Left kidney (tissue), 1 donor: ENCODE measurements at regions not wholly inside any gene's neighbourhood (a gene's known extent, or its start where the extent isn't known, plus 50 kb on each side); places are given as distances from the start of the nearest gene placed in this dataset.

Experiments used
- DNase-seq: peaks from one replicate; pipeline ENCODE4 v3.0.0-alpha.2; 2013

- DNase-seq = no peak
These were observed 323.6 kb downstream of the NFIB start for GRCh38 chr9:13990331-13990730.

GRCh38 chr9:13988944-13989343 is 325.0 kb downstream of the NFIB start:
- no peak for DNase-seq

DNA sequence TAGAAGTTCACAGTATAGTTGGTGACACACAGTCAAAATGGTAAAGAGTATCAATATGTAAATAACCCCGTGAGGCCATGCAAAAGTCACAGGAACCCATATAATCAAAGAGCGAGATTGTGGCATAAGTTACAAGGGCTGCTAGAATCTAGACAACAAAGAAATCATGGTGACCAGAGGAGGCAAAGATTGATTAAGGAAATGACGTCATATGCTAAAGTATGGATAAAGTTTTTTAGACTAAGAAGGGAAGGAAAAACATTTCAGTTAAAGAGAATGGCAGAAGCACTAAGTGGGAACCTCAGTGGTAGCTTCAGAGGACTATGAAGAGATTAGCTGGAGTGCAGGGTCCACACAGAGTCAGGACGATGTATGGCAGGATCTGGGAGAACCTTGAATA is 330.3 kb downstream of the NFIB start:
- no peak for DNase-seq

GRCh38 chr9:13979941-13980318 is 334.0 kb downstream of the NFIB start:
- no peak for DNase-seq

GRCh38 chr9:13975611-13976290 is 338.2 kb downstream of the NFIB start:
- no peak for DNase-seq

DNA sequence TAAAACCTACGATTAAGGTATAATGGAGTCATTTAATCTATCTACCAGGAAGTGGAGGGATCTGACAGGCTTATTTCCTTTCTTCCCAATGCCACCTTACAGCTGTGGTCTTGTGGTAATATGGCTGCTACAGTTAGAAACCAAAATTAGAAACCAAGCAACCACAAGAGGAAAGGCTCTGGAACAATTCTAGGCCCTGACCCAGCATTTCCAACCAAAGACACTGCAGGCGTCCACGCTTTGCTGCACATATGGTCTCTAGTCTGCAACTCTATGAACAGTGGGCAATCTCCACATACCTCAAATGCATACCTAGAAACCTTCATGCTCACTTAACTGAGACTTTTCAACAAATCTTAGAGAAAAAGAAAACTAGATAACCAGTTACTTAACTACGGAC is 339.1 kb downstream of the NFIB start:
- DNase-seq = no peak

GRCh38 chr9:13971966-13972655 is 341.8 kb downstream of the NFIB start:
- peak; percentile 67 for DNase-seq

DNA sequence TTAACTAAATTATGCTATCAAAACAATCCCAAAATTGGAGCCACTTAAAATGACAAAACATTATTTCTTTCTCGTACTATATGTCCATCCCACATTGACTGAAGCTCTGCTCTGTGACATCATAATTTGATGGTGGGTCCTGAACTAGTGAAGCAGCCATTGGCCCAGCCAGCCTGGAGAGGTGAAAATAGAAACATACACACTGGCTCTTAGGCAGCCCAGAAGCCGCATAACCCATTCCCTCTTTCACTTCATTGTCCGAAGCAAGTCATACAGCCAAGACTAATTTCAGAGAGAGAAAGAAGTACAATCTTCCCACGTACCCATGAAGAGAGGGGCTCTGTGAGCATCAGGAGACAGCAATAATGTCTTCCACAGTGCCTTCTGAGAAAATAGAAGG is 342.5 kb downstream of the NFIB start:
- no peak for DNase-seq

DNA sequence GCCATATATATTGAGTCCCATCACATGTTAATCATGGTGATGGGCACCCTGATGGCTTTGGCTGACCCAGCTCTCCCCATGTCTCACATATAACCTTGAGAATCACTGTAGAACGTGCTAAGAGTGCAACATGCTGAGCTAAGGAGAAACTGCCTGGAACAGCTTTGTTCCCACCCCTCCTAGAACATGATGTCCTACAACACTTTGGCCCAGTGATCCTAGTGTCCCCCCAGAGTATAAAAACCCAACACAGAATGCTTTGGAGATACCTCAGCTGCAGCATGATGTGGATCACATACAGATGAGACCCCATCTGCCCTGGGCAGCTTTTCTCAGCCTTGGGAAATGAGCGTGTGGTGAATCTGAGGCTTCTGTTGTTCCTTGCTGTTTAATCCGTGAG is 343.5 kb downstream of the NFIB start:
- DNase-seq = no peak

DNA sequence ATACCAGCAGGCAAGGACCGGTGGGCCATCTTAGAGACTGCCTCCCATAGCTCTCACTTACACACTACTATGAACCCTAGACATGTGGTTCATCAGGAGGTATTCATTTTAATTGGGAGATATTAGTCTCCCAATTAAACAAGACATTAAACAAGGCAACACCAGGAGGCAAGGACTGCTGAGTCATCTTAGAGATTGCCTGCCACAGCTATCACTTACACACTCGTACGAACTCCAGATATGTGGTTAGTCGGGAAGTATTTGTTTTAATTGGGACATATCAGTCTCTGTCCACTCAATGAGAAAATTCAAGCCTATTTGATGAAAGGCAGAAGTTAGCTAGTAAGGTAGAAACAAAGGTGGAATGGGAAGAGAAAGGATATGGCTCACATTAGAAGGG is 343.9 kb downstream of the NFIB start:
- DNase-seq = no peak

DNA sequence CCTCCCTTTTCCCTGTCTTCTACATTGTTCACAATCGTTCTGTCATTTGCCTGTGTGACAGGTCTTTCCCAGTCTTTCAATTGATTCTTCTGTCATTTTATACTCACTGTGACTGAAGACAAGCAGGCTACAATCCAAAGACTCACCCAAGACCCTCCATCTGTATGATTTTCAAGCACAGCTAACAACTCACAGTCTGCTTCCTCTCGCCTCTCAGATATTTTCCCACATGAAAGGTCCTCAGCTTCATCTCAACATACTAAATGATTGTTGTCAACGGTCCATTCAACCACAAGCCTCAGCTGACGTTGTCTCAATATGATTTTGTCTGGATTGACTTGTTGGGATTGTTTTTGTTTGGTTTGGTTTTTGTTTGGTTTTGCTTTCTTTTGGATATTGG is 346.5 kb downstream of the NFIB start:
- DNase-seq = no peak

DNA sequence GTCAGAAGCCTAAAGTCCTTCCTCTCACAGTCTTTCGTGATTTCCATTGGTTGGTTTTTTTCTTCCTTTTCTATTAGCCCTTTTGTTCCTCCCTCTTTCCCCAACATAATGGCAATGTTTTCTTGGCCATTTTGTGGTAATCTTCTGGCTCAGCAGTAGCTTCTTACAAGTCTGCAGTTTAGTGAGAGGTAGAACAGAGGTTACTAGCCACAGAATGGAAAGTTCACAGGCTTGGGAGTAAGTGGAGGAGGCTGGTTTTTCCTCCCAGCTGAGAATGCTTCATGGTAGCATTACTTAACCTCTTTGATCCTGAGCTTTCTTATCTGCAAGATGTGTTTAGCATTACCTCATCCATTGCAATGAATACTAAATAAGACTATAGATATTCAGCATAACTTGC is 346.9 kb downstream of the NFIB start:
- DNase-seq = no peak

GRCh38 chr9:13963005-13963653 is 350.8 kb downstream of the NFIB start:
- DNase-seq = no peak

DNA sequence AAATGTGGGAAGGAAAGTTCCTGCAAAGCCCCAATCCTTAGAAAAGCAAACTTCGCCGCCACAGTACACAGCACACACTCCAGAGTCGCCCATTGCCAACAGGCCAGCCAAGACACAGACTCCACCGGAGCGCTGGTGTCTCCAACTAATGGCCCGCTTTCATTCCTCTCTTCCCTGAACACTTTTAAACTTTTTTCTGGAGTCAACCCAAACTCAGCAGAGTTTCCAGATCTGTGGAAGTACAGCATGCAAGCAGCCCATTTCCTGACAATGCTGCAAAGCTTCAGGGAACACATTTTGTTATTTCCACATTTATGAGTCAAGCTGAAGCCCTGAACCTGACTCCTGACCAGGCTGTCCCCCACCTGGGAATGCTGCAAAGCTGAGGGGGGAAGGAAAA is 351.9 kb downstream of the NFIB start:
- DNase-seq = no peak

DNA sequence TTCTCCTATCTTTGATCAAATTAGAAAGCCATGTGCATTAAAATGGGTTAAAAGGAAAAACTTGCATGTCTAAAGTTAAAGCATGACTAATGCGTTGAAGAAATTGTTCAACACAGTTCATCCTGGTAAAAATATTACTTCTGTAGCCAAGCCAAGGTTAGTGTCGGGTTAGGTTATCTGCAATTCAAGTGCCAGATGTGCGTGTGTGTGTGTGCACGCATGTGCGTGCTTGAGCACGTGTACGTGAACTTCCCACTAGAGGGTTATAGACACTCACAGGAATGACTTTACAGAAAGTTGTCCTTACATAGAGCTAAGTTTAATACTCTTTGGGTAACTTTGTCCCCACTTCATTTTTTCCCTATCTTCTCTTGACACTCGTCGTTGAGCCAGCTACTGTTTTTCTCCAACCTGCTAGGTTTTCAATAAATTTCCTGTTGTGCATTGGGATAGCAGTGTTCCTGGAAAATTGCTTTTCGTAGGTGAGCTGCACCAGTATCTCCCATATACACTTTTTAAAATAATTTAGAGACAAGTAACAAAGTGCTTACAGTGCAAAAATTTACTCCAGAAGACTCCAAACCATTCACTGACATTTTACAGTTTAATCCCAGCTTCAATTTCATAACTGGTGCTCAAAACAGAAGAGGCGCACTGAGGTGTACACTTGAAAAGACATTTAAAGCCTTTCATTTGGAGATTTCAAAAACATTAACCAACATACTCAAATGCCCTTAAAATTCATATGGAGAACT is 353.8 kb downstream of the NFIB start:
- DNase-seq = no peak

DNA sequence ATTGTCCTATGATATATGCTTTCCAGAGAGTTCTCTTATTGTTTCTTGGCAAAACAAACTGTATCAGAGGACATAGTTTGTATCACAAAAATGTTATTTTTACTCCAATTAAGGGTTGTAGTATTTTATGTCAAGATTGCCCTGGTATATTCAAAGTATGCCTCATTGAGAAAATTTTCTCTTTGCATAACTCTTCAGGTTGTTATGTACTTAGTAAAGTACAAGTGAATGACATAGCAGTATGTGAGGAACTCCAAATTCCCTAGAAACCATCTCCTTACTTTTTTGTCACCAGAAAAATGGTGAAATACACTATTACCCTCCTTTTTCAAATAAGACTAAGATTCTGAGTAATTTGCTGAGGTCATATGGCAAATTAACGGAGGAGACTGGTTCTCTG is 355.3 kb downstream of the NFIB start:
- DNase-seq = no peak

- DNase-seq = no peak
These were observed 356.9 kb downstream of the NFIB start for GRCh38 chr9:13957089-13957488.

DNA sequence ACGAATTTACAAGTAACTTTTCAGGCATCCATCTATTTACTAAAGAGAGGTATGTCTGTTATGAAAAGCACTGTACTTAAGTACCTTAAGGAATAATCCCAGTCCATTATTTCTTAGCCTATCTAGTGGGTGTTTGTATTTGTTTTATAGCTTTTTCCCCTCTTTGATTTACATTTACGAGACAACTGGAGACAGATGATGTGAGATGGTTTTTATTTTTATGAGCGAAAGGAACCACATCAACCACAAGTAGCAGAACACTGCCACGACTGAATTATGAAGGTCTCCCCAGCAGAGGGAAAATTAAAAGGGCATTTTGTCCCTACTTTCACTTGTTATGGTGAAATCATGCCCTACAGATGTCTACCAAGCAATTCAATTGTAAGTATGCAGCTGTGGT is 357.8 kb downstream of the NFIB start:
- DNase-seq = no peak

DNA sequence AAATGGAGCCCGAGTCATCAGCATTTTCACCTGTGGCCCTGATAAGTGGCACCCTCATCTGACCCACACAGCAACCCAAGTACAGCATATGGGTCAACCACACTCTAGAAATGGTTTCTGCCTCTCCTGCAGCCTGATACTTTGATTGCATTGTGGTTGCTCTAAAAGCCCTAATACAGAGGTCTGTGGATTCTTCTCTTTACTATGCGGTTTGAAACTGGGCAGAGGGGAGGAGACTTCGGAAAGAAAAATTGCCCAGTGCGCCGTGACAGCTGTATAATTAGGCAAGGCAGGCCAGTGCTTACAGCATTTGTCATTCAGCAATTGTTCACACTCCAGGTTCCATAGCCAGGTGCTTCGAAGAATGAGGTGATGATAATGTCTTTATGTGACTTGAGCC is 361.0 kb downstream of the NFIB start:
- no peak for DNase-seq

DNA sequence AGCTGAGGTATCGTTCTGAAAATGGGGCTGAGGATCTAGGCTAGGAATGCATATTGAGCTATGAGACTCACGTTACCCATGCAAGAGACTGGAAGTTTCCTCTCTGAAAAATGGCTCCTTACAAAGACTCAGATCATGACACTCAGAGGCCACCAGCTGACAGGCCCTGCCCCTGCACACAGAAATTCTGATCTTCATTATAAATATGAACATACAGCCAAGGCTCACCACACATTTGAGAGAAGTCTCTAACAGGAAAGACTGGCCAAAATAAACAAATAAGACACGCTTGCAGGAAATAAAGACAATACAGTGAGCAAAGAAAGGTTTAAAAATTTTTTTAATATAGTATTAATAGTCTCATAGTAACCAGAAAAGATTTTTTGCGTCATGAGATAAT is 365.9 kb downstream of the NFIB start:
- no peak for DNase-seq

DNA sequence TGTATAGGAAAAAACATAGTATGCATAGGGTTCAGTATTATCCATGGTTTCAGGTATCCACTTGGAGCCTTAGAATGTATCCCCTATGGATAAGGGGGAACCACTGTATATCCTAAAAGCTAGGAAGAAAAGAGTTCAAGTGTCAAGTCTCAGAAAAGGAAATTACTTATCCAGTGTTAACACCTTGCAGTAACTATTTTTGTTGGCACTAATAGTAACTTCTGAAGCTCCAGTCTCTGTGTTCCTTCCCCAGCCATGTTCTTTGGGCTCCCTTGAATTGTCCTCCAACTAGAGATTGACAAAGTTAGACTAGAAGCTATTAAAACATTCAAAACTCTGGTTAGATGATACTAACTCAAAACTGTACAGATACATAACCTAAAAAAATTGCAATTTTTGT is 370.8 kb downstream of the NFIB start:
- no peak for DNase-seq

DNA sequence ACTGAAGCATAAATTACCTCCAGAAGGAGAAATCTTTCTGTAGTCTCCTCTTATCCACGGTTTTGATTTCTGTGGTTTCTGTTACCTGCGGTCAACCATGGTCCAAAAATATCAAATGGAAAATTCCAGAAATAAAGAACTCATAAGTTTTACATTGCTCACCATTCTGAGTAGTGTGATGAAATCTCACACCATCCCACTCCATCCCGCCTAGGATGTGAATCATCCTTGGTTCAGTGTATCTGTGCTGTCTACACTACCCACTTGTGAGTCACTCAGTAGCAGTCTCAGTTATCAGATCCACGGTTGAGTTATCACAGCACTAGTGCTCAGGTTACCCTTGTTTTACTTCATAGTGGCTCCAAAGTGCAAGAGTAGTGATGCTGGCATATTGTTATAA is 371.2 kb downstream of the NFIB start:
- no peak for DNase-seq

DNA sequence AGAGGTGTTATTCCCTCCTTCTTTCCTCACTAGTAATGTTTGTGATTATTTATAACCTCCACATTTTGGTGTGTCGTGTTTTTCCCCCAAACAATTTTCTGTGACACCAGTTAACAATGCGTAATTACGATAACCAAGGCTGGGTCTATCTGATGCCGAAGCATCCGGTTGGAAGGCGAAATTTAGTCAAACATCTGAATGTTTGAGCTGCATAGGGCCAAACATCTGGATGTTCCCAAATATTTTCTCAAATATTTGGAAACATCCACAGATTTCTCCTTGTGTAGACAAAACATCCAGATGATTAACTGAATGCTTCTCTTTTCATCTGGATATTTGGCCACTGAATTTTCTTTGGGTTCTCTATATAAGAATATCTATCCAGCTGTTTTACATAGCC is 371.7 kb downstream of the NFIB start:
- DNase-seq = no peak
